GM18868 (cell line): ENCODE measurements at regions not wholly inside any gene's neighbourhood (a gene's known extent, or its start where the extent isn't known, plus 50 kb on each side); places are given as distances from the start of the nearest gene placed in this dataset.
"Not testable (repeated sequence)": the region's sequence is repeated elsewhere in the genome, so short reads cannot be mapped to it uniquely, and the experiment has no call there.

Experiments
- ATAC-seq: cut with Tn5 transposase; IDR thresholded peaks from one replicate; pipeline ENCODE4 v1.9.1; 2021; ENCODE audit warnings: mild to moderate bottlenecking, moderate library complexity; ENCODE audit not compliant: unreplicated experiment

DNA sequence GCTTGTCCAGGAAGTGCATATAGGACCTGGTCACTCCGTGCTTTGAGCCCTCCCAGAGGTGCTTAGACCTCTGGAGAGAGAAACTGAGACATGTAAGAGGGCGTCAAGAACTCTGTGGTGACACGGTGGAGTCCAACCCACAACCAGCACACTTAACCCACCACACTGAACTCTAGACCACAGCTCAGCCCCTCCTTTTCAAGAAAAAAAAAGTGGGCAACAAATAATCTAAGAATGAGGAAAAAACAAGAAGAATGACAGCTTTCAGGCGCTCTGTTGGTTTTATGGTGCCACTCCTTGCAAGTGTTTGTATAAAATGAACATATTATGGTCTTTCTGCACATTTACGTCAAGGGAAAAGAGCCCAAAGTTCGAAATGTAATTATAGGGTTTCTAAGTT is 50.2 kb upstream of the SNAPC3 start:
- no peak for ATAC-seq

DNA sequence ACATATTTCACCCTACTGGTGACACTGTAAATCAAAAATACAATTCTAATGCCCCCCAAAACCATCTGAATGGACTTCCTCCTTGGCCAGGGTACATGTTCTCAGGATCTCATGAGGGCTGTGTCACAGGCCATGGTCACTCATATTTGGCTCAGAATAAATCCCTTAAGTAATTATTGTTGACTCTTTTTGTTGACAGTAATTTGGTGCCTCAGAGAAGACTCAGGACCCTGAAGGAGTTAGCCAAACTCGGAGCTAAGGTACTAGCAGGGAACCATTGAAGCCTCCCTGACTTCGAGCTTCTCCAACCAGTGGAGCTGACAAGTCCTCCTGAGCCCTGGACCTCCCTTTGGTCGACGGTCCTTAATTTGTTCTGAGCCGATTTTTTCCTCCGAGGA is 51.2 kb upstream of the SNAPC3 start:
- ATAC-seq = no peak

DNA sequence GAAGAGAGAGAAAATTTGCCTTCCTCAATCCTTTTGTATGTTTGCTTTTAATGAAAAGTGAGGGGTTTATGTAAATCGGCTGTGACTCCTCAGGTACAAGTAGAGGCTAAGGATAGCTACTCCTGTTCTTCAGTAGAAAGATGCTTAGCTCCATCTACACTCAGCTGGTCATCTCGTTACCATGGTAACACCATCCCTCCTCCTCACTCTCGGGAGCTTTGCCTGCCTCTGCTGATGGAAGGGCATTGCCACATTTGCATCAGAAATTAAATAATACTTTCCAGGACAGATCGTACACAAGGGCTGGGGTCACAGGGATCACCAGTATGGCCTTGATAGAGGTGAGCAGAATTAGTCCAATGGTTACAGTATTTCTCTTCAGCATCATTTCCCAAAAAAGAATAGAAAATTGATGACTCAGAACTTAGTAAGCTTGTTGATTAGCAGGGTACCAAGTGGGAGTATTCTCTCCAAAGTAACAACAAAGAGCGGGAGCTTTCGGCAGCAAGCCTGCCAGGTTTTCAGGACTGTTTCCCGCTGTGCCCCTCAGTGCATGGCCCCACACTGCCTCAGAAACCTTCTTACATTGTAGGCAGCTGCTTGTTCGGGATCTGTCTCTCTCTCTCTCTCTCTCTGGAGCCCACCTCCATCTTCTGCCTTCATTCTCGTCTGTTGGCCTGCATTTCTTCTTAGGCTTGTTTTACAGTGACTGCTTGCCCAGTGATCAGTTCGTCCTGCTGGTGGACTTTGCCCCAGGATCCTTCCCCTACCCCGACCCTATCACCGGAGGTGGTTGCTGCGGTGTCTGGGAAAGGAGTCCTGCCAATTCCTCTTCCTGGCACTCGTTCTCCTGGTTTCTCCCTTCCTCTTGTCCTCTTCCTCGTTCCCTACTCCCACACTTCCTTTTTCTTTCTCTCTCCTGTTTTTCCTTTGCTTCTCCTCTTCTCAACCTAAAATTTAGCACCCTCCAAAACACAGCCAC is 51.9 kb upstream of the SNAPC3 start:
- no peak for ATAC-seq

DNA sequence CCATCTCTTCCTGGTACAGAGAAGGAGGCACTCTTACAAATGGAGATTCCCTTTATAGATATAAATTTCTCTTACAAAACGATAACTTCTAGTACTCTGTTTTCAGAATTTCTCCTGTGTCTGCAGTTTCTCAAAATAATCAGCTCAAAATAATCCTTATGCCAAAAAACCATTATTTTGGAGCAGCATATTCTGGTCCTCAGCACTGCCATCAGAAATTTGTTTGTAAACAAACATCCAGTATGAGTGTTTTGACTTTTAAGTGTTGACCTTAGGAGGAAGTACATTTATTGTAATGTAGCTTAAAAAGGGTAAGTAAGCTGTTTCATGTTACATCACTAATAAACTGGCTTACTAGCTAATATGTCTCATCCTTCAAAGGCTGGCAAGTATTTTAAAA is 52.8 kb upstream of the SNAPC3 start:
- no peak for ATAC-seq

DNA sequence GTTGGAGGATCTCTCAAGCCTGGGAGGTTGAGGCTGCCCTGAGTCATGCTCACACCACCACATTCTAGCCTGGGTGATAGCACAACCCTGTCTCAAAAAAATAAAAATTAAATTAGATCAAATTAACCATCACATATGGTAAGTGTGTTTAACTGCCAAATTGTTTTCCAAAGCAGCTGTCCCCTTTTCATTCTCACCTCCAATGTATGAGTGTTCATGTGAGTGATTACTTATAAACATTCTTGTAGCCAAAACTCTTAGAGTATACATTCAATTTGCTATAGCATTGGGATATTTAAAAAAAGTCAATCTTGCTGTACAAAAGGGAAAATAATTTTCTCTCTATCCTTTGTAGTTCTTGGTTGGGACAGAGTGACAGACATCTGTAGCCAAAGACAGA is 53.4 kb upstream of the SNAPC3 start:
- ATAC-seq = no peak

DNA sequence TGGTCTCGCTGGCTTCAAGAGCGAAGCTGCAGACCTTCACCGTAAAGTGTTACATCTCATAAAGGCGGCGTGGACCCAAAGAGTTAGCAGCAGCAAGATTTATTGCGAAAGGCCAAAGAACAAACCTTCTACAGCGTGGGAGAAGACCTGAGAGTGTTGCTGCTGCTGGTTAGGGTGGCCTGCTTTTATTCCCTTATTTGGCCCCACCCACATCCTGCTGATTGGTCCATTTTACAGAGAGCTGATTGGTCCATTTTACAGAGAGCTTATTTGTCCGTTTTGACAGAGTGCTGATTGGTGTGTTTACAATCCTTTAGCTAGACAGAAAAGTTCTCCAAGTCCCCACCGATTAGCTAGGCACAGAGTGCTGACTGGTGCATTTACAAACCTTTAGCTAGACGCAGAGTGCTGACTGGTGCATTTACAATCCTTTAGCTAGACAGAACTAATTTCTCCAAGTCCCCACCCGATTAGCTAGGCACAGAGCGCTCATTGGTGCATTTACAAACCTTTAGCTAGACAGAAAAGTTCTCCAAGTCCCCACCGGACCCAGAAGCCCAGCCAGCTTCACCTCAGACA is 57.6 kb upstream of the SNAPC3 start:
- ATAC-seq = not testable (repeated sequence)

DNA sequence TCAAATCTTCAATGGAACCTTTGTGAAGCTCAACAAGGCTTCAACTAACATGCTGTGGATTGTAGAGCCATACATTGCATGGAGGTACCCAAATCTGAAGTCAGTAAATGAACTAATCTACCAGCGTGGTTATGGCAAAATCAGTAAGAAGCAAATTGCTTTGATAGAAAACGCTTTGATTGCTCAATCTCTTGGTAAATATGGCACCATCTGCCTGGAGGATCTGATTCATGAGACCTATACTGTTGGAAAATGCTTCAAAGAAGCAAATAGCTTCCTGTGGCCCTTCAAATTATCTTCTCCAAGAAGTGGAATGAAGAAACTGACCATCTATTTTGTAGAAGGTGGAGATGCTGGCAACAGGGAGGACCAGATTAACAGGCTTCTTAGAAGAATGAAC is 54.7 kb upstream of the TTC39B start:
- ATAC-seq = no peak

DNA sequence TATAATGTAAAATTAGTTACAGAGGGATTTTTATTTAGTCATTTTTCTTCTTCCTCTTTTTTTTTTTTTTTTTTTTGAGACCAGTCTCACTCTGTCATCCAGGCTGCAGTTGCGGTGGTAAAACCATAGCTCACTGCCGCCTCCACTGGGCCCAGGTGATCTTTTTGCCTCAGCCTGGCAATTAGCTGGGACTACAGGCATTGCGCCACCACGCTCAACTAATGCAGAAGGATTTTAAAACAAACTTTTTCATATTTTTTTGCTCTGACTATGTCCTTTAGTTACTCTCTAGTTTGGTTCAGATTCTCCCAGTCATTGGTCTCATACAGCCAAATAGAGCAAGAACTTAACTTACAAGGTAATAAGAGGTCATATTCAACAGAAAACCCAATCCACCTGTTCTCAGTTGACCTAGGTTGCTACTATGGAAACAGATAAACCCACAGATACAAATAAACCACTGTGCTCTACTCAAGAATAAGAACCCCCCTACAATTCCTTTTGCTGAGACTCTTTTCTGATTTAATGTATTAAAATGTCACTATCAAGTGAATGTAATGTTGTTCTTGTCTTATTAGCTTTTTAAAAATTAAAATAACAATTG is 50.1 kb upstream of the TTC39B start:
- ATAC-seq = peak; percentile 99
